ENCODE measurements at regions not wholly inside any gene's neighbourhood (a gene's known extent, or its start where the extent isn't known, plus 50 kb on each side); places are given as distances from the start of the nearest gene placed in this dataset.

DNA sequence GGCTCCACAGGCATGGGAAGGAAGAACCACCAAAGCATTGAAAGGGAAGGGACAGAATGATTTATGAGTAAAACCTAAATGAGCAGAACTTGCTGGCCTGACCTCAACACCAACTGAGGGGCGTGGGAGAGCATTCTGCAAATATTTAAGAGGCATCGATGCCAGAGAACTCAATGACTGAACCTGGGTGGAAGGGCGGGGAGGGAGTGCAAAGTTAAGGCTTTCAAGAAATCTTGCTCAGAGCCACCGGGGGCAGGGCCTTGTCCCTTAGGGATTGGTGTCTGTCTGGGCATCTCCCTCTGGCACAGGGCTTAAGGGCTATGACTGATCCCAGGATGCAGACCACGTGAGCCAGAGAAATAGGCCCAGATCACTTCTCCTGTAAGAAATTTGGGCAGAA, 137.1 kb downstream of the ADAMTS15 start:
- DNase-seq (ENCODE audit: low spot score): no peak

DNA sequence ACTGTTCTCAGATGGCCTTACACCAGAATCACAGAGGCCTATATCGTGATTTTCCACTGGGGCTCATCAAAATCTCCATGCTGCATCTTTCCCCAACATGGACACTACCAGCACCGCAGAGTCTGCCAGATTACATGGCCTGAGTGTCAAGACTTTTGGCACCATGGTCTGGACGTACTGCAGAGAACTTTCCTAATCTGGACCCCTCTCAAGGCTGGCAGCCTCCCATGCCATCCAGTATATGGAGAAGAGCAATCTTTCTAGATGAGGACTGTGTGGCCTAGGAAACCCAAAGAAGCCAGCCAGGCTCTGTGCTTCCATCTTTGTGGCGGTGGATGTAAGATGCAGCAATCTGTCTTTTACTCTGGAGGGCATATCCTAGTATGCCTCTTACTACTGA, 139.2 kb downstream of the ADAMTS15 start:
- no peak for DNase-seq (ENCODE audit: low spot score)

GRCh38 chr11:130588471-130588870, 140.0 kb downstream of the ADAMTS15 start:
- no peak for DNase-seq (ENCODE audit: low spot score)

GRCh38 chr11:130592056-130592455, 143.6 kb downstream of the ADAMTS15 start:
- DNase-seq (ENCODE audit: low spot score): no peak

DNA sequence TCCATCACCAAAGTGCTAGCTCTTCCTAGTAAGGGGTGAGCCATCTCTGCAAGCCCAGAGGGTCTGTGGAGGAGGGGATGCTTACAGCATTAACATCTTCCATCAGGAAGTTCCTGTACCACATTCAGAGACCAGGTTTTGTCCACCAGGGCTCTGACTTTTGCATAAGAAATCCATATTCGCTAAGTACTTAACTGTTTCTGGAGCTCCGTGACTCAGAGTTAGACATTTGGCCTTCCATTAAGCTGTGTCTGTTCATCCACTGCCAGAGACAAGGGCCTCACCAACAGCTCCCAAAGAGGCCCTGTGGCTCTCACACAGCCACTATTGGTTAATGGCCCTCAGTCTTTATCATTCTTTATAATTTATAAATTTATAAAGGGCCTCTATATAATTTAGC, 144.6 kb downstream of the ADAMTS15 start:
- DNase-seq (ENCODE audit: low spot score): no peak

DNA sequence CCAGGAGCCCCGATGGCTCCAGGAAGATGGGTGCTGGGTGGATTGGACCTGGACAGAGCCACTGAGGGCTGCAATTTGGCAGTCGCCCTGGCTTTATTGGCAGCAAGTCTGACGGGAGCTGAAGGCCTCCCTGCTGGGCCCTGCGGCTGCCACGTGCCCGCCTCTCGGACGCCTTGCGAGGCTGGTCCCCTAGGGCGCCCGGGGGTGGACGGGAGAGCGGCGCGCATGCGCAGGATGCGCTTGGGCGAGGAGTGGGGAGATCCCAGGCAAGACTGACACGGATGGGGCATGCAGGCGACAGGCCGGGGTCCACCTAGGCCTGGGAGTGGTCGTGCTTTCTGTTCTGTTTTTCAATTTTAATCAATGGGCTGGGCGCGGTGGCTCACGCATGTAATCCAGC, 150.0 kb downstream of the ADAMTS15 start:
- DNase-seq (ENCODE audit: low spot score): no peak

GRCh38 chr11:130599073-130599654, 150.7 kb downstream of the ADAMTS15 start:
- DNase-seq (ENCODE audit: low spot score): no peak

- no peak for DNase-seq (ENCODE audit: low spot score)
These were observed 151.7 kb downstream of the ADAMTS15 start for GRCh38 chr11:130600139-130600538.

GRCh38 chr11:130600616-130601015, 152.2 kb downstream of the ADAMTS15 start:
- DNase-seq (ENCODE audit: low spot score): no peak

GRCh38 chr11:130601141-130601540, 152.7 kb downstream of the ADAMTS15 start:
- DNase-seq (ENCODE audit: low spot score): no peak

GRCh38 chr11:130601764-130602460, 153.5 kb downstream of the ADAMTS15 start:
- DNase-seq (ENCODE audit: low spot score): no peak

- DNase-seq (ENCODE audit: low spot score): no peak
These were observed 154.3 kb downstream of the ADAMTS15 start for GRCh38 chr11:130602641-130603334.

DNA sequence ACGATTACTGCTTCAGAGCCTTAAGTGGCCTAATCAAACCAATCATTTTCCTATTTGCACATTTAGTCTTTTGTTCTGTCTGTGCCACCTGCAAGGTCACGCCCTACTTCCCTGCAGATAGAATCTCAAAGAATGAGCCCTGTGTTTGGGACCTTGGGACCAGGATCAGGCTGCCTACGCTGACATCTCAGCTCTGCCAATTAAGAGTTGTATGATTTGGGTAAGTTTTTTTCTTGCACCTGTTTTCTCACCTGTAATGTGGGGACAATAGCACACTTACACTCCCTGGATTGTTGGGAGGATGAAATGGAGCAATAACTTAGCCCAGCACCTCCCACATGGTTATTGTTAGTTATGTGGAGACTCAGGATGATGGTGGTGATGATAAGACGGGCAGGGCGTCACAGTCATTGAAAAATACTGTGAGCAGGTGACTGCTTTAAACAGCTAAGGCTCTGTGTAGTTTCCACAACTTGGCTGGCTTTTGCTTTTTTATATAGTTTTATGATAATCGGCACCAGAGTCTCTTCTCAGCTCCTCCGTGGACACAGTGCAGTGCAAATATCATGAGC, 155.0 kb downstream of the ADAMTS15 start:
- no peak for DNase-seq (ENCODE audit: low spot score)

GRCh38 chr11:130604606-130605005, 156.2 kb downstream of the ADAMTS15 start:
- DNase-seq (ENCODE audit: low spot score): no peak

- no peak for DNase-seq (ENCODE audit: low spot score)
These were observed 157.7 kb downstream of the ADAMTS15 start for GRCh38 chr11:130606178-130606577.

- DNase-seq (ENCODE audit: low spot score): no peak
These were observed 158.5 kb downstream of the ADAMTS15 start for GRCh38 chr11:130606781-130607511.

DNA sequence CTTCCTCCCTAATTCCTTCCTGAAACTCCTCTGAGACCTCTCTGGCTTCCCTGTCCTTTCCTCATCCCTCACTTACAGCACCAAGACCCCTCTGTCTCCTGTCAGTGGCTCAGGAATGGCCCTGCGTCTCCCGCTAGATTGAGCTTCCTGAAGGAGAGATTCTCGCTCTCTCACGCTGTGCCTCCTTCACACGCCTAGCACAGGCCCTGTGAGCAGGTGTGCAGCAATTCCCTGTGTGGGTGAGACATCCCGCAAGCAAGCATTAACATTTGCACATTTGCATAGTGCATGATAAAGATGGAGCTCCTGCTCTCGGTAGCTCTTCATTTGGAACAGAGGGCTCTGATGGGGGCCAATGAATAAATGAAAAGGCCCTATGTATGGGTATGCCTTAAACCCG, 159.8 kb downstream of the ADAMTS15 start:
- no peak for DNase-seq (ENCODE audit: low spot score)

- no peak for DNase-seq (ENCODE audit: low spot score)
These were observed 160.9 kb downstream of the ADAMTS15 start for GRCh38 chr11:130609121-130610035.

DNA sequence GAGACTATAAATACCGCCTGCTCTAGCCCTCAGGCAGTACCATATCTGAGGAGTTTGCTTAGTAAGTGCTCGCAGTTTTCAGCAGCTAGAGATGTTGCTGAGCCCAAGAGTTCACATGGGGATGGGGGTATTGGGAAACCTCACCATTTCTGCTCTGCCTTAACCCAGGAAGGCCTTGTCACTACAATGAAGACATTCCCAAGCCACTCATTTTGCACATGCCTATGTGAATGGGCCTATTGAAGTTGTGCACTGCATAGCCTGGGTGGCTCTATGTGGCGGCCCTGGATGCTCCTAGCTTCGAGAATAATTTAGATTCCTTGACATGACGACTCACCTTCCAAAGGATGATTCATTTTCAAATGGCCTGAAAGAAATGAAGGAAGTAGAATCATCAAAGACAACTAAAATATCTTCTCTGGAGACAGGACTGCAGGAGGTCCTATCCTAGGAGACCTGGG, 163.4 kb downstream of the ADAMTS15 start:
- no peak for DNase-seq (ENCODE audit: low spot score)

- no peak for DNase-seq (ENCODE audit: low spot score)
These were observed 163.9 kb downstream of the ADAMTS15 start for GRCh38 chr11:130612291-130612851.

DNA sequence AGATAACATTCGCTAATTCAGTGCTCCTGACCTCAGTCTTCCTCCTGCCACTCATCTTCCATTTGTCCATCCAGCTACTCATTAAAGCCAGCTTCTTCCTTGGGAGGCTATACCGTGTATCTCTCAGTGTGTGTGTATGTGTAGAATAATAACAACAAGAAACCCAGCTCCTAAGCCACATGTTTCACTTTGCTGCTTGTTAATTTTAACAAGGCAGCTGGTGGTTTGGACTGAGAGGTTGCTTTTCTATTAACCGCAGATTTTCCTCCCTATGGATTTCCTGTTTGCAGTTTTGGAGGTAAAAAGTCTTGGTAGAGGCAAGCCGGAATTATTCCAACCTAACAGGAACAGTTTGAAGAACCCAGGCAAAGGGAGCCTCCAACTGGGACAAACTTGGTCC, 165.0 kb downstream of the ADAMTS15 start:
- DNase-seq (ENCODE audit: low spot score): no peak

Data from D341Med (cell line).